Suprapubic skin (tissue), 4 donors: ENCODE measurements at regions not wholly inside any gene's neighbourhood (a gene's known extent, or its start where the extent isn't known, plus 50 kb on each side); places are given as distances from the start of the nearest gene placed in this dataset.

ENCODE experiments used
- CTCF ChIP-seq, 2 donors: fragments of 200-600 bp in 1 of 2; fragments of 450-650 bp in 1 of 2; sonication (generic) in 1 of 2; IDR thresholded peaks; one replicate each; pipeline ENCODE4 v1.5.1; 2016 to 2019; ENCODE audit warnings: antibody characterized with exemption in 2 of 2, mild to moderate bottlenecking in 1 of 2, moderate library complexity in 1 of 2
- POLR2A ChIP-seq, 2 donors: fragments of 450-650 bp; IDR thresholded peaks; one replicate each; pipeline ENCODE4 v1.6.1; 2017; ENCODE audit warnings: antibody characterized with exemption in 2 of 2, mild to moderate bottlenecking in 2 of 2, moderate library complexity in 2 of 2
- POLR2AphosphoS5 ChIP-seq, 3 donors: sonication (generic); formaldehyde crosslinking; IDR thresholded peaks; one replicate each; pipeline ENCODE4 v1.6.1; 2017; ENCODE audit warnings: antibody characterized with exemption in 3 of 3

GRCh38 chr18:7298149-7298548 lies 67.3 kb downstream of the LRRC30 start:
- TF ChIP-seq CTCF (IDR thresholded peaks at IDR 0.05) (no peak), POLR2A (IDR thresholded peaks at IDR 0.05) (no peak), POLR2AphosphoS5 (IDR thresholded peaks at IDR 0.05) (no peak)
